SK-N-SH (cell line): ENCODE measurements at regions not wholly inside any gene's neighbourhood (a gene's known extent, or its start where the extent isn't known, plus 50 kb on each side); places are given as distances from the start of the nearest gene placed in this dataset.

ENCODE experiments used
- ELF1 ChIP-seq: IDR thresholded peaks from 2 replicates; pipeline ENCODE4 v1.4.0; 2012
- EP300 ChIP-seq, 2 experiments: IDR thresholded peaks; 2 replicates each; pipeline versions ENCODE4 v1.4.0 to v1.6.1; 2012; ENCODE audit warnings: borderline replicate concordance in 1 of 2, low read depth in 1 of 2, low read length in 1 of 2
- POLR2AphosphoS5 ChIP-seq: IDR thresholded peaks from 2 replicates; pipeline ENCODE4 v1.6.1; 2012; ENCODE audit warnings: low read depth, low read length
- RCOR1 ChIP-seq: fragments of 150-350 bp; IDR thresholded peaks from 2 replicates; pipeline ENCODE4 v1.6.1; 2017; ENCODE audit warnings: antibody characterized with exemption, low read length
- RFX5 ChIP-seq: IDR thresholded peaks from 2 replicates; pipeline ENCODE4 v1.6.1; 2012; ENCODE audit warnings: mild to moderate bottlenecking, improper control_type of control experiment, low read length
- RXRA ChIP-seq: IDR thresholded peaks from 2 replicates; pipeline ENCODE4 v1.4.0; 2012; ENCODE audit warnings: low read depth, mild to moderate bottlenecking, borderline replicate concordance
- YY1 ChIP-seq: IDR thresholded peaks from 2 replicates; pipeline ENCODE4 v1.4.0; 2012; ENCODE audit warnings: low read depth, mild to moderate bottlenecking
- TF ChIP-seq, protein P1 (sequence below): fragments of 150-350 bp; IDR thresholded peaks from 2 replicates; pipeline ENCODE4 v1.6.1; 2016; ENCODE audit warnings: mild to moderate bottlenecking, low read depth, low read length
- TF ChIP-seq, protein P2 (sequence below): fragments of 200-600 bp; sonication (generic); IDR thresholded peaks from 2 replicates; pipeline ENCODE4 v1.6.1; 2017; ENCODE audit warnings: antibody characterized with exemption, mild to moderate bottlenecking, moderate library complexity
- TF ChIP-seq, protein P3 (sequence below): IDR thresholded peaks from 2 replicates; pipeline ENCODE4 v1.6.1; 2012; ENCODE audit warnings: mild to moderate bottlenecking, low read depth, low read length, moderate library complexity

DNA sequence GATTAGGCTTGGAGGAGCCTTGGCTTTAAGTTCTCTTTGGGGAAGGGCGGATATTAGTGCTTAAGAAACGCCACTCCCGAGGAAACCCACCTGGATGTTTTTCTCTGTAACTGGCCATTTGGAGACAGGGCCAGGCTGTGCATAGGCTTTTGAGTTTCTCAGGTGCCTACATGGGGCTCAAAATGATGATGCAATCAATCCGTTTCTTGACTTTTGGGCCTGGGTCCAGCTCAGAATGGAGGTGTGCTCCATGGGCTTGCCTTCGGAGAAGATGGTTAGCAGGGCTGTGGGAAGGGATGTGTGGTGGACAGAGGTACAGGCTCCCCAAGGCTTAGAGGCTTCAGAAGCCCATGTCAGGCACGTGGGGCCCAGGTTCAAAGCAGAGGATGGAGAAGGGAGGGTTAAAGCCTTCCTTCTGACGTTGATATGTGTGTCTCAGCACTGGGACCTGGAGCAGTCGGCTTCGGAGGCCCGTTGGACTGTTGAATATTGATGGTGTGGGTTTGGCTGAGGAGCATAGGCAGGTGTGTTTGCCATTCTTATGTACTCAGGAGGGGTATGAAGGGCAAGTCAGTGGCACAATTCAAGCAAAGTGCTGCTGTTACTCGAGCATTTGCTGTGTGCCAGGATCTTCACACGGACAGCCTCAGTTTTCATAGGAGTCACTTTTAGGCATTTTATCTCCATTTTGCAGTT lies 82.8 kb downstream of the SLC25A47 start:
- TF ChIP-seq, protein P1, sequence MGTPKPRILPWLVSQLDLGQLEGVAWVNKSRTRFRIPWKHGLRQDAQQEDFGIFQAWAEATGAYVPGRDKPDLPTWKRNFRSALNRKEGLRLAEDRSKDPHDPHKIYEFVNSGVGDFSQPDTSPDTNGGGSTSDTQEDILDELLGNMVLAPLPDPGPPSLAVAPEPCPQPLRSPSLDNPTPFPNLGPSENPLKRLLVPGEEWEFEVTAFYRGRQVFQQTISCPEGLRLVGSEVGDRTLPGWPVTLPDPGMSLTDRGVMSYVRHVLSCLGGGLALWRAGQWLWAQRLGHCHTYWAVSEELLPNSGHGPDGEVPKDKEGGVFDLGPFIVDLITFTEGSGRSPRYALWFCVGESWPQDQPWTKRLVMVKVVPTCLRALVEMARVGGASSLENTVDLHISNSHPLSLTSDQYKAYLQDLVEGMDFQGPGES, result no peak
- TF ChIP-seq, protein P2, sequence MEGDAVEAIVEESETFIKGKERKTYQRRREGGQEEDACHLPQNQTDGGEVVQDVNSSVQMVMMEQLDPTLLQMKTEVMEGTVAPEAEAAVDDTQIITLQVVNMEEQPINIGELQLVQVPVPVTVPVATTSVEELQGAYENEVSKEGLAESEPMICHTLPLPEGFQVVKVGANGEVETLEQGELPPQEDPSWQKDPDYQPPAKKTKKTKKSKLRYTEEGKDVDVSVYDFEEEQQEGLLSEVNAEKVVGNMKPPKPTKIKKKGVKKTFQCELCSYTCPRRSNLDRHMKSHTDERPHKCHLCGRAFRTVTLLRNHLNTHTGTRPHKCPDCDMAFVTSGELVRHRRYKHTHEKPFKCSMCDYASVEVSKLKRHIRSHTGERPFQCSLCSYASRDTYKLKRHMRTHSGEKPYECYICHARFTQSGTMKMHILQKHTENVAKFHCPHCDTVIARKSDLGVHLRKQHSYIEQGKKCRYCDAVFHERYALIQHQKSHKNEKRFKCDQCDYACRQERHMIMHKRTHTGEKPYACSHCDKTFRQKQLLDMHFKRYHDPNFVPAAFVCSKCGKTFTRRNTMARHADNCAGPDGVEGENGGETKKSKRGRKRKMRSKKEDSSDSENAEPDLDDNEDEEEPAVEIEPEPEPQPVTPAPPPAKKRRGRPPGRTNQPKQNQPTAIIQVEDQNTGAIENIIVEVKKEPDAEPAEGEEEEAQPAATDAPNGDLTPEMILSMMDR, result no peak
- TF ChIP-seq RFX5 (no peak), EP300 (IDR thresholded peaks at IDR 0.05; ENCODE audit: borderline replicate concordance in 1 of 2, low read depth in 1 of 2, low read length in 1 of 2) (no peak), POLR2AphosphoS5 (no peak), RXRA (no peak), YY1 (no peak), ELF1 (no peak), RCOR1 (no peak)
- TF ChIP-seq, protein P3, sequence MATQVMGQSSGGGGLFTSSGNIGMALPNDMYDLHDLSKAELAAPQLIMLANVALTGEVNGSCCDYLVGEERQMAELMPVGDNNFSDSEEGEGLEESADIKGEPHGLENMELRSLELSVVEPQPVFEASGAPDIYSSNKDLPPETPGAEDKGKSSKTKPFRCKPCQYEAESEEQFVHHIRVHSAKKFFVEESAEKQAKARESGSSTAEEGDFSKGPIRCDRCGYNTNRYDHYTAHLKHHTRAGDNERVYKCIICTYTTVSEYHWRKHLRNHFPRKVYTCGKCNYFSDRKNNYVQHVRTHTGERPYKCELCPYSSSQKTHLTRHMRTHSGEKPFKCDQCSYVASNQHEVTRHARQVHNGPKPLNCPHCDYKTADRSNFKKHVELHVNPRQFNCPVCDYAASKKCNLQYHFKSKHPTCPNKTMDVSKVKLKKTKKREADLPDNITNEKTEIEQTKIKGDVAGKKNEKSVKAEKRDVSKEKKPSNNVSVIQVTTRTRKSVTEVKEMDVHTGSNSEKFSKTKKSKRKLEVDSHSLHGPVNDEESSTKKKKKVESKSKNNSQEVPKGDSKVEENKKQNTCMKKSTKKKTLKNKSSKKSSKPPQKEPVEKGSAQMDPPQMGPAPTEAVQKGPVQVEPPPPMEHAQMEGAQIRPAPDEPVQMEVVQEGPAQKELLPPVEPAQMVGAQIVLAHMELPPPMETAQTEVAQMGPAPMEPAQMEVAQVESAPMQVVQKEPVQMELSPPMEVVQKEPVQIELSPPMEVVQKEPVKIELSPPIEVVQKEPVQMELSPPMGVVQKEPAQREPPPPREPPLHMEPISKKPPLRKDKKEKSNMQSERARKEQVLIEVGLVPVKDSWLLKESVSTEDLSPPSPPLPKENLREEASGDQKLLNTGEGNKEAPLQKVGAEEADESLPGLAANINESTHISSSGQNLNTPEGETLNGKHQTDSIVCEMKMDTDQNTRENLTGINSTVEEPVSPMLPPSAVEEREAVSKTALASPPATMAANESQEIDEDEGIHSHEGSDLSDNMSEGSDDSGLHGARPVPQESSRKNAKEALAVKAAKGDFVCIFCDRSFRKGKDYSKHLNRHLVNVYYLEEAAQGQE, result no peak
